ENCODE measurements at regions not wholly inside any gene's neighbourhood (a gene's known extent, or its start where the extent isn't known, plus 50 kb on each side); places are given as distances from the start of the nearest gene placed in this dataset.

GRCh38 chr5:97745817-97746216, 562.8 kb upstream of the RIOK2 start:
- TF ChIP-seq CTCF (IDR thresholded peaks at IDR 0.05; ENCODE audit: low read length) (no peak), EZH2 (IDR thresholded peaks at IDR 0.05; ENCODE audit: borderline replicate concordance, low read length) (no peak)

All from OCI-LY1 (cell line).